SK-N-SH treated with all-trans-retinoic acid at 6 μM for 48 hours (cell line): ENCODE measurements at regions not wholly inside any gene's neighbourhood (a gene's known extent, or its start where the extent isn't known, plus 50 kb on each side); places are given as distances from the start of the nearest gene placed in this dataset.

Experiments
- ARNTL ChIP-seq: fragments of 450-650 bp; formaldehyde crosslinking; IDR thresholded peaks from 2 replicates; pipeline ENCODE4 v1.5.0; 2020; ENCODE audit warnings: low read depth, mild to moderate bottlenecking, moderate library complexity, borderline replicate concordance
- CSDC2 ChIP-seq: fragments of 250-450 bp; sonication (Bioruptor Pico); IDR thresholded peaks from 2 replicates; pipeline ENCODE4 v1.5.0; 2020; ENCODE audit warnings: mild to moderate bottlenecking, moderate library complexity
- ESRRG ChIP-seq: fragments of 250-450 bp; sonication (Bioruptor Pico); IDR thresholded peaks from 2 replicates; pipeline ENCODE4 v1.6.1; 2021; ENCODE audit warnings: mild to moderate bottlenecking
- GLIS3 ChIP-seq: fragments of 250-450 bp; sonication (Bioruptor Pico); IDR thresholded peaks from 2 replicates; pipeline ENCODE4 v1.5.0; 2020; ENCODE audit warnings: mild to moderate bottlenecking, moderate library complexity
- PPARA ChIP-seq: fragments of 250-450 bp; sonication (Bioruptor Pico); IDR thresholded peaks from 2 replicates; pipeline ENCODE4 v1.5.0; 2020; ENCODE audit warnings: mild to moderate bottlenecking, borderline replicate concordance
- SNAI2 ChIP-seq: fragments of 250-450 bp; sonication (Bioruptor Pico); IDR thresholded peaks from 2 replicates; pipeline ENCODE4 v1.5.0; 2020; ENCODE audit warnings: mild to moderate bottlenecking, moderate library complexity
- TCF4 ChIP-seq: fragments of 250-450 bp; sonication (Bioruptor Pico); IDR thresholded peaks from 2 replicates; pipeline ENCODE4 v1.8.0; 2021; ENCODE audit warnings: mild to moderate bottlenecking, moderate library complexity, borderline replicate concordance
- TOX ChIP-seq: fragments of 250-450 bp; sonication (Bioruptor Pico); IDR thresholded peaks from 2 replicates; pipeline ENCODE4 v1.8.0; 2021; ENCODE audit warnings: mild to moderate bottlenecking, moderate library complexity, borderline replicate concordance
- ZFP3 ChIP-seq: fragments of 250-450 bp; sonication (Bioruptor Pico); IDR thresholded peaks from 2 replicates; pipeline ENCODE4 v1.5.0; 2020; ENCODE audit warnings: mild to moderate bottlenecking, moderate library complexity
- ZFP30 ChIP-seq: fragments of 450-650 bp; formaldehyde crosslinking; IDR thresholded peaks from 2 replicates; pipeline ENCODE4 v1.5.0; 2022; ENCODE audit warnings: mild to moderate bottlenecking, moderate library complexity
- ZNF8 ChIP-seq: fragments of 450-650 bp; formaldehyde crosslinking; IDR thresholded peaks from 2 replicates; pipeline ENCODE4 v1.5.0; 2020; ENCODE audit warnings: mild to moderate bottlenecking, moderate library complexity
- TF ChIP-seq, protein P1 (sequence below): fragments of 250-450 bp; sonication (Bioruptor Pico); IDR thresholded peaks from 2 replicates; pipeline ENCODE4 v1.5.1; 2020; ENCODE audit warnings: low read depth, mild to moderate bottlenecking, moderate library complexity
- TF ChIP-seq, protein P2 (sequence below): fragments of 250-450 bp; sonication (Bioruptor Pico); IDR thresholded peaks from 2 replicates; pipeline ENCODE4 v1.5.0; 2020; ENCODE audit warnings: mild to moderate bottlenecking, moderate library complexity
- TF ChIP-seq, protein P3 (sequence below): fragments of 250-450 bp; sonication (Bioruptor Pico); IDR thresholded peaks from 2 replicates; pipeline ENCODE4 v1.8.0; 2020; ENCODE audit warnings: mild to moderate bottlenecking, moderate library complexity, borderline replicate concordance

DNA sequence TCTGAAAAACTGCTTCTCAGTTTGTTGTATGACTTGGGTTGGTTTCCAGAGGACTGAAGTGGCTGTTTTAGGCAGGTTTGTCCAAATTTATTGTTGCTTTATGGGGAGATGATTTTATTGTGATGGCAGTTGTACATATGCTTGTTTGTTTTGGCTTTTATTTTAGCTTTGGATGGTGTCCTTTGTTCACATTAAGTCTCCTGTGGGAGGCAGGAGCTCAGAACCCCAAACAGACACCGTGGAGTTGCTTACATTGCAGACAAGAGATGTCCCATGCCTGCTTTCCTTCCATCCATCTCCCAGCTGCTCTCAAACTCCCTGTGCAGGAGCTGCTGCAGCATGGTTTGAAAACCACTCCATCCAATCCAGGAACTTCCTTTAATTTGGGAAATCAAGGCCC is 414.7 kb downstream of the LPIN1 start:
- no peak for TF ChIP-seq PPARA (CRISPR knock-in tag)
- TF ChIP-seq ZFP3 (CRISPR knock-in tag), result no peak
- TF ChIP-seq, protein P1, sequence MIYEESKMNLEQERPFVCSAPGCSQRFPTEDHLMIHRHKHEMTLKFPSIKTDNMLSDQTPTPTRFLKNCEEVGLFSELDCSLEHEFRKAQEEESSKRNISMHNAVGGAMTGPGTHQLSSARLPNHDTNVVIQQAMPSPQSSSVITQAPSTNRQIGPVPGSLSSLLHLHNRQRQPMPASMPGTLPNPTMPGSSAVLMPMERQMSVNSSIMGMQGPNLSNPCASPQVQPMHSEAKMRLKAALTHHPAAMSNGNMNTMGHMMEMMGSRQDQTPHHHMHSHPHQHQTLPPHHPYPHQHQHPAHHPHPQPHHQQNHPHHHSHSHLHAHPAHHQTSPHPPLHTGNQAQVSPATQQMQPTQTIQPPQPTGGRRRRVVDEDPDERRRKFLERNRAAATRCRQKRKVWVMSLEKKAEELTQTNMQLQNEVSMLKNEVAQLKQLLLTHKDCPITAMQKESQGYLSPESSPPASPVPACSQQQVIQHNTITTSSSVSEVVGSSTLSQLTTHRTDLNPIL, result no peak
- TF ChIP-seq ZNF8 (CRISPR knock-in tag), result no peak
- TF ChIP-seq TOX (CRISPR knock-in tag), result no peak
- TF ChIP-seq, protein P2, sequence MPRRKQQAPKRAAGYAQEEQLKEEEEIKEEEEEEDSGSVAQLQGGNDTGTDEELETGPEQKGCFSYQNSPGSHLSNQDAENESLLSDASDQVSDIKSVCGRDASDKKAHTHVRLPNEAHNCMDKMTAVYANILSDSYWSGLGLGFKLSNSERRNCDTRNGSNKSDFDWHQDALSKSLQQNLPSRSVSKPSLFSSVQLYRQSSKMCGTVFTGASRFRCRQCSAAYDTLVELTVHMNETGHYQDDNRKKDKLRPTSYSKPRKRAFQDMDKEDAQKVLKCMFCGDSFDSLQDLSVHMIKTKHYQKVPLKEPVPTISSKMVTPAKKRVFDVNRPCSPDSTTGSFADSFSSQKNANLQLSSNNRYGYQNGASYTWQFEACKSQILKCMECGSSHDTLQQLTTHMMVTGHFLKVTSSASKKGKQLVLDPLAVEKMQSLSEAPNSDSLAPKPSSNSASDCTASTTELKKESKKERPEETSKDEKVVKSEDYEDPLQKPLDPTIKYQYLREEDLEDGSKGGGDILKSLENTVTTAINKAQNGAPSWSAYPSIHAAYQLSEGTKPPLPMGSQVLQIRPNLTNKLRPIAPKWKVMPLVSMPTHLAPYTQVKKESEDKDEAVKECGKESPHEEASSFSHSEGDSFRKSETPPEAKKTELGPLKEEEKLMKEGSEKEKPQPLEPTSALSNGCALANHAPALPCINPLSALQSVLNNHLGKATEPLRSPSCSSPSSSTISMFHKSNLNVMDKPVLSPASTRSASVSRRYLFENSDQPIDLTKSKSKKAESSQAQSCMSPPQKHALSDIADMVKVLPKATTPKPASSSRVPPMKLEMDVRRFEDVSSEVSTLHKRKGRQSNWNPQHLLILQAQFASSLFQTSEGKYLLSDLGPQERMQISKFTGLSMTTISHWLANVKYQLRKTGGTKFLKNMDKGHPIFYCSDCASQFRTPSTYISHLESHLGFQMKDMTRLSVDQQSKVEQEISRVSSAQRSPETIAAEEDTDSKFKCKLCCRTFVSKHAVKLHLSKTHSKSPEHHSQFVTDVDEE (CRISPR knock-in tag), result no peak
- TF ChIP-seq, protein P3, sequence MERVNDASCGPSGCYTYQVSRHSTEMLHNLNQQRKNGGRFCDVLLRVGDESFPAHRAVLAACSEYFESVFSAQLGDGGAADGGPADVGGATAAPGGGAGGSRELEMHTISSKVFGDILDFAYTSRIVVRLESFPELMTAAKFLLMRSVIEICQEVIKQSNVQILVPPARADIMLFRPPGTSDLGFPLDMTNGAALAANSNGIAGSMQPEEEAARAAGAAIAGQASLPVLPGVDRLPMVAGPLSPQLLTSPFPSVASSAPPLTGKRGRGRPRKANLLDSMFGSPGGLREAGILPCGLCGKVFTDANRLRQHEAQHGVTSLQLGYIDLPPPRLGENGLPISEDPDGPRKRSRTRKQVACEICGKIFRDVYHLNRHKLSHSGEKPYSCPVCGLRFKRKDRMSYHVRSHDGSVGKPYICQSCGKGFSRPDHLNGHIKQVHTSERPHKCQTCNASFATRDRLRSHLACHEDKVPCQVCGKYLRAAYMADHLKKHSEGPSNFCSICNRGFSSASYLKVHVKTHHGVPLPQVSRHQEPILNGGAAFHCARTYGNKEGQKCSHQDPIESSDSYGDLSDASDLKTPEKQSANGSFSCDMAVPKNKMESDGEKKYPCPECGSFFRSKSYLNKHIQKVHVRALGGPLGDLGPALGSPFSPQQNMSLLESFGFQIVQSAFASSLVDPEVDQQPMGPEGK (CRISPR knock-in tag), result no peak
- TF ChIP-seq CSDC2 (CRISPR knock-in tag), result no peak
- TF ChIP-seq SNAI2 (CRISPR knock-in tag), result no peak
- TF ChIP-seq ZFP30 (CRISPR knock-in tag), result no peak
- TF ChIP-seq ARNTL (CRISPR knock-in tag), result no peak
- no peak for TF ChIP-seq GLIS3 (CRISPR knock-in tag)
- TF ChIP-seq TCF4, result no peak
- no peak for TF ChIP-seq ESRRG (CRISPR knock-in tag)
